ENCODE measurements at regions not wholly inside any gene's neighbourhood (a gene's known extent, or its start where the extent isn't known, plus 50 kb on each side); places are given as distances from the start of the nearest gene placed in this dataset.

GRCh38 chr18:77376043-77376732 is 126.5 kb downstream of the GALR1 start:
- TF ChIP-seq POLR2A (IDR thresholded peaks at IDR 0.05) (no peak), CTCF (IDR thresholded peaks at IDR 0.05) (no peak)
